ENCODE measurements at regions not wholly inside any gene's neighbourhood (a gene's known extent, or its start where the extent isn't known, plus 50 kb on each side); places are given as distances from the start of the nearest gene placed in this dataset.

DNA sequence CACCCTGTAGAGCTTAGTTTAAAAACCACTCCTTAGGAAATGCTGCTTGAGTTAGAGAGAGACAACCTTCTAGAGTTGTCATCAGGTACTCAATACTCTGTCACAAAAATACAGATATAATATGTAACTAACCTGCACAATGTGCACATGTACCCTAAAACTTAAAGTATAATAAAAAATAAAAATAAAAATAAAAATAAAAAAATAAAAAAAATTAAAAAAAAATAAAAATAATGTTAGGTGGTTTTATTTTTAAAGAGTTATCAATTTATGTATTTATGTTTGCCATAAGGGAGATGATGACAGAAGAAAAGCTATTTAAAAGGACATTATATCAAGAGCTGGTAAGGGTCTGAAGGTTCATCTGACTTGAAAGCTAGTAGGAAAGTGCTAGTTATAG lies 397.9 kb downstream of the TMA16 start:
- DNase-seq (ENCODE audit: extremely low spot score, unreplicated experiment): no peak
- no peak overlapping the region for H3K4me3 Mint-ChIP-seq
- H3K36me3 Mint-ChIP-seq: no peaks in the 10 kb centered on the region
- H3K9me3 Mint-ChIP-seq: no peaks in the 10 kb centered on the region
- H3K27ac Mint-ChIP-seq: no peak overlapping the region
- no peak for TF ChIP-seq CTCF (conservative IDR thresholded peaks at IDR 0.05)
- peaks cover 4% of the 10 kb centered on the region for H3K4me1 Mint-ChIP-seq (ENCODE audit: unreplicated experiment)
- H3K27me3 Mint-ChIP-seq: no peaks in the 10 kb centered on the region

GRCh38 chr4:163895378-163896005 lies 401.0 kb downstream of the TMA16 start:
- no peak overlapping the region for H3K4me3 Mint-ChIP-seq
- H3K4me1 Mint-ChIP-seq (ENCODE audit: unreplicated experiment): peaks cover 4% of the 10 kb centered on the region

DNA sequence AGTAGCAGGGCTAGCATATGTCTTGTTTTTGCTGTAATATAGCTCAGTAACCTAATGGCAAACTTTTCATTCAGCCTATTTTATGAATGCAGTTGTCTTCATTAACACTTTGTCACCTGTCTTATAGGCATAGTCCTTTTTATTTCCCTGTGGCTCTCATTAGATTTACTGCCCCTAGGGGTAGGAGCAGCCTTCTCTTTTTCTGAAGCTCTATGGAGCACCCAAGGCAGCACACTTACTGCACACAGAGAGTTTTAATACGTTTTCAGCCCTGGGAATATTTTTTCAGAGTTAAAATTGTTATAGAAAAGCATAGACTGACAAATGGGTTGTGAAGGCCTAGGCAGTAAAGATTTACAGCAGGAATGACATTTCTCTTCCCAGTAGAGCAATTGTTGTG lies 406.8 kb downstream of the TMA16 start:
- TF ChIP-seq CTCF (conservative IDR thresholded peaks at IDR 0.05): no peak
- DNase-seq (ENCODE audit: extremely low spot score, unreplicated experiment): no peak
- H3K4me3 Mint-ChIP-seq: no peak overlapping the region
- H3K27ac Mint-ChIP-seq: no peak overlapping the region
- no peaks in the 10 kb centered on the region for H3K4me1 Mint-ChIP-seq (ENCODE audit: unreplicated experiment)
- no peaks in the 10 kb centered on the region for H3K9me3 Mint-ChIP-seq
- no peaks in the 10 kb centered on the region for H3K36me3 Mint-ChIP-seq
- H3K27me3 Mint-ChIP-seq: no peaks in the 10 kb centered on the region

More at GRCh38 chr4:163895378-163896005, 401.0 kb downstream of the TMA16 start:
- Mint-ChIP-seq H3K36me3 (no peaks in the 10 kb centered on the region), H3K27ac (no peak overlapping the region), H3K27me3 (no peaks in the 10 kb centered on the region), H3K9me3 (no peaks in the 10 kb centered on the region)
- no peak for DNase-seq (ENCODE audit: extremely low spot score, unreplicated experiment)
- TF ChIP-seq CTCF (conservative IDR thresholded peaks at IDR 0.05): no peak

GRCh38 chr4:163902417-163902816 lies 407.9 kb downstream of the TMA16 start:
- DNase-seq (ENCODE audit: extremely low spot score, unreplicated experiment): no peak
- no peak overlapping the region for H3K27ac Mint-ChIP-seq
- TF ChIP-seq CTCF (conservative IDR thresholded peaks at IDR 0.05): no peak
- no peaks in the 10 kb centered on the region for H3K4me1 Mint-ChIP-seq (ENCODE audit: unreplicated experiment)
- no peaks in the 10 kb centered on the region for H3K9me3 Mint-ChIP-seq
- H3K27me3 Mint-ChIP-seq: no peaks in the 10 kb centered on the region
- no peak overlapping the region for H3K4me3 Mint-ChIP-seq
- H3K36me3 Mint-ChIP-seq: no peaks in the 10 kb centered on the region

DNA sequence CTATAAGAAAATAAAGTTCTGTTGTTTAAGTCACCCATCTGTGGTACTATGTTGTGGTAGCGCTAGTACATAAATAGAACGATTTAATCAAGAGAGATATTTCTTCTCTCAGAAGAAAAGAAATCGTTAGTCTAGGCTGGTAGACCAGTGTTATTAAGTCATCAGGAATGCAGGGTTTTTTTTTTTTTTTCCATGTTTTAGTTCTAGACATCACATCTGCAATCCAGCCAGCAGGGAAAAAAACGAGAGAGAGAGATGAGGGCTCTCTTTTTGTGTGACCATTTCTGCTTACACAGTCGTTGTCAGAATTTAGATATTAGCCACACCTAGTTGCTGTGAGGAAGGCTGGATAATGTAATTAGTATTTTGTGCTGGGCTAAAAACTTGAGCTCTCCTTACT lies 417.4 kb downstream of the TMA16 start:
- Mint-ChIP-seq H3K4me3 (no peak overlapping the region), H3K4me1 (ENCODE audit: unreplicated experiment) (no peaks in the 10 kb centered on the region), H3K9me3 (no peaks in the 10 kb centered on the region), H3K27me3 (no peaks in the 10 kb centered on the region), H3K36me3 (no peaks in the 10 kb centered on the region), H3K27ac (no peak overlapping the region)
- no peak for TF ChIP-seq CTCF (conservative IDR thresholded peaks at IDR 0.05)
- no peak for DNase-seq (ENCODE audit: extremely low spot score, unreplicated experiment)

GRCh38 chr4:163913571-163913970 lies 419.1 kb downstream of the TMA16 start:
- Mint-ChIP-seq H3K27ac (no peak overlapping the region), H3K27me3 (no peaks in the 10 kb centered on the region), H3K9me3 (no peaks in the 10 kb centered on the region), H3K36me3 (no peaks in the 10 kb centered on the region), H3K4me1 (ENCODE audit: unreplicated experiment) (no peaks in the 10 kb centered on the region), H3K4me3 (no peak overlapping the region)
- DNase-seq (ENCODE audit: extremely low spot score, unreplicated experiment): no peak
- TF ChIP-seq CTCF (conservative IDR thresholded peaks at IDR 0.05): no peak

Data from type B pancreatic cell (in vitro differentiated cells).